K562 (cell line): ENCODE measurements at regions not wholly inside any gene's neighbourhood (a gene's known extent, or its start where the extent isn't known, plus 50 kb on each side); places are given as distances from the start of the nearest gene placed in this dataset.

Experiments used
- ATAC-seq: fragments of 200-7000 bp; cut with Tn5 transposase; 3 replicates; pipeline ENCODE4 v1.9.1; 2020; ENCODE audit warnings: moderate library complexity
- BruUV-seq: library from RNA; stranded (reverse); fragments of 400-500 nt; replicated peaks from 2 replicates; lab custom pipeline; 2021; lab: Mats Ljungman, UMichigan
- CTCF ChIA-PET: fragments of 300-600 bp; formaldehyde crosslinking; extraction: SDS; loops from one replicate; lab custom pipeline; 2021; ENCODE audit warnings: low intra/inter-chr PET ratio; lab: Yijun Ruan, JAX
- POLR2A ChIA-PET: fragments of 300-600, 350-650 bp; sonication (Branson Sonifier 250); formaldehyde crosslinking; extraction: SDS; loops from one replicate; lab custom pipeline; 2021; ENCODE audit warnings: antibody characterized with exemption, inconsistent platforms; lab: Yijun Ruan, JAX
- DNase-seq, 4 experiments: peaks; one replicate each; pipeline versions ENCODE4 v3.0.0 to v3.0.0-alpha.2; 2011 to 2018; ENCODE audit warnings: low spot score in 3 of 4, mixed read lengths in 3 of 4; ENCODE audit errors: extremely low read depth in 1 of 4
- FAIRE-seq: peaks from 2 replicates; lab custom pipeline; 2011; peaks lifted over from hg19 to GRCh38; lab: Jason Lieb, UNC
- H2AFZ ChIP-seq: 2 replicates; pipeline ENCODE4 v1.6.0; 2011; ENCODE audit warnings: low read depth, low read length, control low read depth, inconsistent platforms
- H3K27ac ChIP-seq: fragments of 200-600 bp; 3 replicates; pipeline ENCODE4 v1.8.0; 2011; ENCODE audit warnings: low read depth, mild to moderate bottlenecking, control low read depth, inconsistent platforms, low read length, moderate library complexity, mixed read lengths; ENCODE audit errors: extremely low read depth
- H3K27me3 ChIP-seq, 2 experiments: fragments of 300-600 bp in 1 of 2; 2 replicates in 1 of 2; 3 replicates in 1 of 2; pipeline versions ENCODE4 v1.6.0 to v1.8.0; 2011; ENCODE audit warnings: inconsistent platforms in 2 of 2, low read length in 2 of 2, mild to moderate bottlenecking in 1 of 2, mixed read lengths in 1 of 2, moderate library complexity in 1 of 2; ENCODE audit not compliant: control insufficient read depth in 2 of 2, insufficient read depth in 2 of 2
- H3K36me3 ChIP-seq: fragments of 300-600 bp; 3 replicates; pipeline ENCODE4 v1.8.0; 2011; ENCODE audit warnings: mild to moderate bottlenecking, low read length, inconsistent platforms; ENCODE audit not compliant: control insufficient read depth, insufficient read depth
- H3K4me1 ChIP-seq, 2 experiments: fragments of 200-600 bp in 1 of 2; replicated peaks in 1 of 2; 2 replicates in 1 of 2; 3 replicates in 1 of 2; pipeline versions ENCODE4 v1.5.1 to v1.8.0; 2011; ENCODE audit warnings: inconsistent platforms in 2 of 2, low read length in 2 of 2, mild to moderate bottlenecking in 1 of 2, mixed read lengths in 1 of 2, moderate library complexity in 1 of 2; ENCODE audit not compliant: control insufficient read depth in 2 of 2, insufficient read depth in 2 of 2
- H3K4me2 ChIP-seq: 2 replicates; pipeline ENCODE4 v1.6.1; 2011; ENCODE audit warnings: low read length, control low read depth, inconsistent platforms, mixed read lengths; ENCODE audit not compliant: insufficient read depth
- H3K4me3 ChIP-seq: fragments of 200-600 bp; sonication (generic), shearing (Covaris generic); 2 replicates; pipeline ENCODE4 v1.5.1; 2016; ENCODE audit warnings: control low read depth, inconsistent platforms
- H3K79me2 ChIP-seq: fragments of 200-600 bp; 3 replicates; pipeline ENCODE4 v1.8.0; 2011; ENCODE audit warnings: low read length, inconsistent platforms; ENCODE audit not compliant: control insufficient read depth, insufficient read depth
- H3K9ac ChIP-seq, 2 experiments: 2 replicates each; pipeline versions ENCODE4 v1.6.0 to v1.6.1; 2011; ENCODE audit warnings: low read depth in 2 of 2, low read length in 2 of 2, control low read depth in 1 of 2, inconsistent platforms in 1 of 2, mild to moderate bottlenecking in 1 of 2, mixed read lengths in 1 of 2; ENCODE audit not compliant: insufficient read depth in 1 of 2
- H3K9me1 ChIP-seq: one replicate; pipeline ENCODE4 v1.6.0; 2011; ENCODE audit warnings: inconsistent platforms, mild to moderate bottlenecking, low read length, moderate library complexity; ENCODE audit not compliant: control insufficient read depth, insufficient read depth
- H3K9me3 ChIP-seq: replicated peaks from 2 replicates; pipeline ENCODE4 v1.5.1; 2011; ENCODE audit warnings: low read depth, low read length, inconsistent platforms; ENCODE audit not compliant: control insufficient read depth, insufficient read depth
- H4K20me1 ChIP-seq: replicated peaks from 2 replicates; pipeline ENCODE4 v1.6.1; 2011; ENCODE audit warnings: low read length, inconsistent platforms, mixed read lengths; ENCODE audit not compliant: control insufficient read depth, insufficient read depth
- BHLHE40 ChIP-seq: IDR thresholded peaks from 2 replicates; pipeline ENCODE4 v1.6.1; 2011; ENCODE audit warnings: low read length, improper control_type of control experiment
- ETS1 ChIP-seq: conservative IDR thresholded peaks from 2 replicates; pipeline ENCODE4 v1.6.1; 2011; ENCODE audit warnings: low read depth, mild to moderate bottlenecking, low read length; ENCODE audit not compliant: control insufficient read depth
- FUS ChIP-seq: fragments of 200-400 bp; formaldehyde crosslinking; optimal IDR thresholded peaks from 2 replicates; pipeline ENCODE3; 2017; ENCODE audit warnings: low read depth, low read length
- NCOR1 ChIP-seq: fragments of 450-650 bp; IDR thresholded peaks from 2 replicates; pipeline ENCODE4 v1.6.1; 2016; ENCODE audit warnings: mild to moderate bottlenecking, moderate library complexity
- POLR2AphosphoS2 ChIP-seq: IDR thresholded peaks from 2 replicates; pipeline ENCODE4 v1.6.1; 2012; ENCODE audit warnings: low read length, improper control_type of control experiment
- SETDB1 ChIP-seq: IDR thresholded peaks from one replicate; pipeline ENCODE4 v1.6.1; 2012; ENCODE audit warnings: low read length, control low read depth, inconsistent platforms
- ZBTB5 ChIP-seq: fragments of 450-650 bp; IDR thresholded peaks from 2 replicates; pipeline ENCODE4 v1.6.1; 2017; ENCODE audit warnings: antibody characterized with exemption
- ZNF217 ChIP-seq: sonication (generic); formaldehyde crosslinking; IDR thresholded peaks from 2 replicates; pipeline ENCODE4 v1.8.0; 2022; ENCODE audit warnings: mild to moderate bottlenecking, missing genetic modification reagents
- ZNF507 ChIP-seq: conservative IDR thresholded peaks from 2 replicates; pipeline ENCODE4 v1.6.1; 2017; ENCODE audit warnings: missing genetic modification characterization, missing compliant biosample characterization
- ZNF717 ChIP-seq: fragments of 250-450 bp; sonication (Bioruptor Pico); IDR thresholded peaks from 2 replicates; pipeline ENCODE4 v1.5.0; 2021
- WGBS: fragments of 100-300 bp; shearing (Covaris generic); methylation state at CpG from one replicate; pipeline ENCODE4 v1.1.6; 2016; ENCODE audit warnings: low coverage, mixed read lengths; ENCODE audit not compliant: insufficient coverage; ENCODE audit errors: missing lambda C conversion rate; 5-methylcytosine and 5-hydroxymethylcytosine counted together
- in situ Hi-C: fragments of 300-500 bp; cut with MboI; formaldehyde crosslinking; loops from 4 replicates; pipeline ENCODE4 v1.15.0; 2018; ENCODE audit warnings: inconsistent platforms, mixed read lengths
- intact Hi-C: fragments of 100-400 bp; cut with micrococcal nuclease; formaldehyde crosslinking; loops from 2 replicates; pipeline ENCODE4 v1.14.2; 2022

- no peak for TF ChIP-seq ZBTB5
These were observed 1287.6 kb downstream of the EFNB2 start (continued) for GRCh38 chr13:105247830-105248229.

GRCh38 chr13:105240371-105240770 is 1295.1 kb downstream of the EFNB2 start:
- Histone ChIP-seq H2AFZ (no peak overlapping the region), H3K36me3 (no peaks in the 10 kb centered on the region), H3K27me3 (no peaks in the 10 kb centered on the region), H3K9ac (no peak overlapping the region), H3K27ac (no peak overlapping the region), H3K4me3 (no peak overlapping the region), H3K9me3 (no peaks in the 10 kb centered on the region), H3K4me1 (no peaks in the 10 kb centered on the region), H4K20me1 (no peaks in the 10 kb centered on the region), H3K9me1 (no peaks in the 10 kb centered on the region), H3K79me2 (no peaks in the 10 kb centered on the region), H3K4me2 (no peak overlapping the region)
- intact Hi-C loops: no loop called here
- DNase-seq: no peak
- POLR2A ChIA-PET: no interaction called here
- no peak for FAIRE-seq
- no peak for ATAC-seq
- in situ Hi-C loops: no loop called here
- WGBS: 3% methylated on average over 3 of the region's 3 CpGs
- no TSS peak for BruUV-seq
- CTCF ChIA-PET: no interaction called here
- no peak for TF ChIP-seq ZNF717
- TF ChIP-seq SETDB1: no peak
- no peak for TF ChIP-seq ZNF217 (CRISPR knock-in tag)
- TF ChIP-seq NCOR1: no peak
- no peak for TF ChIP-seq ZNF507 (tag)
- no peak for TF ChIP-seq FUS
- TF ChIP-seq ETS1: no peak
- no peak for TF ChIP-seq POLR2AphosphoS2
- no peak for TF ChIP-seq BHLHE40
